ENCODE measurements at regions not wholly inside any gene's neighbourhood (a gene's known extent, or its start where the extent isn't known, plus 50 kb on each side); places are given as distances from the start of the nearest gene placed in this dataset.

- TF ChIP-seq CTCF (IDR thresholded peaks at IDR 0.05) (no peak), POLR2A (IDR thresholded peaks at IDR 0.05) (no peak), EP300 (IDR thresholded peaks at IDR 0.05) (no peak)
Observed at GRCh38 chr2:128695646-128696220, 377.1 kb upstream of the HS6ST1 start.
